ENCODE measurements at regions not wholly inside any gene's neighbourhood (a gene's known extent, or its start where the extent isn't known, plus 50 kb on each side); places are given as distances from the start of the nearest gene placed in this dataset.

DNA sequence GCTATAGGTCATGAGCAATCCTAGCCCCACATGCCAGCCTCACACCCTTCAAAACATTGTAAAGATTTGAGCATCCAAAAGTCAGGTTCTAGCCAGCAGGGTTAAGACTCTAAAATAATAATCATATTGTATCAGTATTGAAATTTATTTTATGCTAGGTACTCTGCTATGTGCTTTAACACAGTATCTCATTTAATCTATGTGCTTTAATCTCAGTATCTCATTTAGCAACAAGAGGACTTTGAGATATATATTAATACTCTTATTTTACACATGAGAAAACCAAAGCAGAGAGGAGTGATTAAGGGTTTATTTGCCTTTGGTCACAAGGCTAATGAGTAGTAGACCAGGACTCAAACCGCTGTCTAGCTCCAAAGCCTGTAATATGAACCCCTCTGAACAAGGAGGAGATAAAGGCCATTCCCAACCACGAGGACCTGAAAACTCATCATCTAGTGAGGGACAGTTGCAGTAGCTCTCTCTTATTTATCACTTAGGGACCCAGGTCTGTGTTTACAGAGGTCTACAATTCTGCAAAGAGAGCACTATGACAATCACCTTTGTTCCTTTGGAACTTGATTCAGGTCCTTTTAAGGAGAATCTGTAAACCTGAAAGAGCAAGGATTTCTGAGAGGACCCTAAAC lies 116.5 kb upstream of the SERTAD2 start:
- no peak for DNase-seq

DNA sequence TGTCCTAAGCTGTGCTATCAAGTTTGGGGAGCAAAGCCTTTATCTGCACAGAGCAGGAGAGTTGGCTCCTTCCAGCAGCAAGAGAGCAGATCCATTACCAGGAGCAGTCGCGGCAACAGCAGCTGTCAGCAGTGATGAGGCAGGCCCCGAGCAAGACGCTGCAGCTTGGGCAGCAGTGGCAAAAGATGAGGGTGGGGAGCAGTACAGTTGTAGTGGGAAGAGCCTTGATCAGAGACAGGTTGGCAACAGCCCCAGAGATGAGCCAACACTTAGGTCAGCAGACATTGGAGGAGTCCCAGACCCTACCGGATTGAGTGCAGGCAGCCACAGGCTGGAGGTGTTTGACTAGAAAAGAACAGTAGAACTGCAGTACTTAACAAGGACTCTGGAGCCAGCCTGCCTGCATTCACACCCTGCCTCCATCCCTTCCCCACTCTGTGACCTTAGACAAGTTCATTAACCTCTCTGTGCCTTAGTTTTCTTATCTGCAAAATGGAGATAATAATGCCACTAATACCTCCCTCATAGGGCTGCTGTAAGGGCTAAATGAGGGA lies 117.1 kb upstream of the SERTAD2 start:
- DNase-seq: no peak

DNA sequence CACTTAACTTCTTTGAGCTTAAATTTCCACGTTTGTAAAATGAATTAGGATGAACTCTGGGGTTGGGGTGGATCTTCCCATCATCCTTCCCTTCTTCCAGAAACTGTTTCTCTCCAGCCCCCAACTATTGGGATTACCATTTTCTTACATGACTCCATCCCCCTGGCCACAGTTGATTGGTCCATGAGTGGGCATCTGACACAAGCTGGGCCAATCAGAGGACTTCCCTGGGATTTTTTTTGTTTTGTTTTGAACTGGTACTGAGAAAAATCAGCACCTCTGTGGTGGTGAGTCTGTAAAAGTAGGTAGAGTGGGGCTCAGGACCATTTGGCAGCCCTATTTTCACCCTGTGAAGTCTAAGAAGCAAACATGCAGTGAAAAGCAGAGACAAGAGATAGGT lies 118.0 kb upstream of the SERTAD2 start:
- DNase-seq: no peak

DNA sequence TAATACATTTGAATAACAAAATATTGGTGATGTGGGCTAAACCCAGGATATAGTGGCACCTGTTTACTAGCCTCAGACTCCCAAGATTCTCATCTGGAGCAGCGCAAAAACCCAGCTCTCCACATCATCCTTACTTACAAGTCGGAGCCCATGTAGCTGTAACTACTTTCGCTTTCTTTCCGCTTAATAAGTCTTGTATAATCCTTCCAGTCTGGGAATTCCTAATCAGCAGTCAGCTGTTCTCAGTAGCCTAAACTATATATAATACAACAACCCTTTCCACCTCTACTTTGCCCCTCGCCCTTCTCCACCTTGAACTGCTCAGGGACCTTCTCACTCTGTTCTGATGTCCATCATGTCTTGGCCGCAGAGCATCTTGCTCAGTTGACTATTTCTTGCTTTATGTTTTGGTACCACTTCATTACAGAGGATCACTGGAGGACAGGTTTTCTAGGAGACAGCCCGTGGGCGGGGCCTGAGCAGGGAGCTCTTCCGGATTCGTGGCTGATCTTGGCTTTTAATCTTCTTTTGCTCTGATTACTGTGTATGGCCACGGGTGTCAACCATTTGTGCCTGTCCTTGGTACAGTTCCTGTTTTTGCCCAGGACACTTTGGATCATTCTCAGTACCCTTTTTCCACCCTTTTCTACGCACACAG lies 119.9 kb upstream of the SERTAD2 start:
- no peak for DNase-seq

DNA sequence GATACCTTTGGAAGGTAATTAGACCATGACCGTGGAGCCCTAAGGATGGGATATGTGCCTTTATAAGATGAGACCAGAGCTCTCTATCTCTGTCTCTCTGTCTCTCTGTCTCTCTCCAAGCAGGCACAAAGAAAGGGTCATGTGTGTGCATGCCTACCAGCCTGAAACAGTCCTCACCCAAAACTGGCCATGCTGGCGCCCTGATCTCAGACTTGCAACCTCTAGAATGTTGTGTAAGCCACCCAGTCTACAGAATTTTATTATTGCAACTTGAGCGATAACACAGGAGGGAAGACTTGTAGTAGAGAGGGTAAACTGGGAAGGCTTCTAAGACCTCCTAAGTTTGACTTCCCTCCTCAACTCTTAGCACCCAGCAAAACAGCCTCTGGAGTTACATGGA lies 124.1 kb upstream of the SERTAD2 start:
- no peak for DNase-seq

DNA sequence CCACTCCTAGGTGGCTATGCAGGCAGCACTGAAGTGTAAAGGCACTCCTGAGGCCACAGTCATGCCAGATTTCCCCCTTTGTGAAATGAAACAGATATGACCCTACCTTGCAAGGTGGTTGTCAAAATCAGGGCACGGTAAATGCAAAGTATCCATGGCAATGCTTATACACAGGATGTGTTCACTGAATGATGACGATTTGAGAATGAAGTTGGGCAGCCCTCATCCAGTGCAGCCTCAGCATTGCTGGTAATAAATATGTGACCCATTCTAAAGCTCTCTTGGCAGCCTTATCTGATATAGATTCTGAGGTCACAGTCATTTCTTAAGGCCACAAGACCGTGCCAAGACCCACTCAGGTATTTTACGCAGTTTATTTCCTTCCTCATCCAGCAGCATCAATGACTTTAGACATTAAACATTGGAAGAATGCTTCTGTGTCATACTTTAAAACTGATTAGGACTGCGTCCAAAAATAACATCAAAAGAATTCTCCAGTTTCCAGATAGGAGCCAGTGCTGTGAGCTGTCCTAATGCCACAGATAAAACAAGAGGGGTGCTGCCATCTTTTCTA lies 125.5 kb upstream of the SERTAD2 start:
- DNase-seq: no peak

DNA sequence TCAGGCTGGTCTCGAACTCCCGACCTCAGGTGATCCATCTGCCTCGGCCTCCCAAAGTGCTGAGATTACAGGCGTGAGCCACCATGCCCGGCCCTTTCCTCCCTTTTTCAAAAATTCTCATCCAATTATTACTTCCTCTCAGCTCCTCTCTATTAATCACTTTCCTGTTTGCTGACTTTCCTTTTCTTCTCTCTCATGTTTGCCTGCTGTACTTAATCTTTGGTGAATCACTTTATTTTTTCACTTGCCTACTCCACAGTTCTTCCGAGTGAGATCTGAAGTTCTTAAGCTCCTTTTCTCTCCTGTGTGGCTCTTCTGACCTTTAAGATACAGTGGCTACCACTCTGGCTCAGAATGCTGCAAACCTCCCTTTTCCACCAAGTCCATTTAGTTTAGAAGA lies 126.3 kb upstream of the SERTAD2 start:
- no peak for DNase-seq

DNA sequence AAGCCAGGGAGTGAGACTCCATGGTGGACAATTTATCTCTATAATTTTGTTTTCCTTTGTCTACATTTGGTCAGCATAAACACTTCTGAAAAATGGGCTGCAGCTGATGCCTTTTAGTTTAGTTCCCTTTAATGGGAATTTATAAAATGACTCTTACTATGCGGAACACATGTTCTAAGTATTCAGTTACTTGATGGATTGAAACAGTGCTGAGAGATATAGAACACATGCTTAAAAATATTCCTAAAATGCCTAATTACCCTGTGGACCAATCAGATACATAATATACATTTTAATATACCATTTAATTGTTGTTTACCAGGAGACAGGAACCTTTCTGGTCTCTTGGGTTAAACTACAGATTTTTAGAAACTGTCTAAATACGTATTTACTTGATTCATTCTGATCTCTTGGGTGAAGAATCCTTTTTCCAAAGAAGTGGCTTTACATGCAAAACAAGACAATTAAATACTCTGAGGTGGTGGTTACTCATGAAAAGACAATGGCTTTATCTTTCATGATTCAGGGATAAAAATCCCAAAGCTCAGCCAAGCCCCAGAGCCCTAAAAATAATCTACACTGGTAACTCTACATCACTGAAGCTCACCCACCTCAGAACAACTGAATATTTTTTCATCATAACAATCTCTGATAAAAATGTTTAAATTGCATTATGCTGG lies 128.1 kb upstream of the SERTAD2 start:
- no peak for DNase-seq

DNA sequence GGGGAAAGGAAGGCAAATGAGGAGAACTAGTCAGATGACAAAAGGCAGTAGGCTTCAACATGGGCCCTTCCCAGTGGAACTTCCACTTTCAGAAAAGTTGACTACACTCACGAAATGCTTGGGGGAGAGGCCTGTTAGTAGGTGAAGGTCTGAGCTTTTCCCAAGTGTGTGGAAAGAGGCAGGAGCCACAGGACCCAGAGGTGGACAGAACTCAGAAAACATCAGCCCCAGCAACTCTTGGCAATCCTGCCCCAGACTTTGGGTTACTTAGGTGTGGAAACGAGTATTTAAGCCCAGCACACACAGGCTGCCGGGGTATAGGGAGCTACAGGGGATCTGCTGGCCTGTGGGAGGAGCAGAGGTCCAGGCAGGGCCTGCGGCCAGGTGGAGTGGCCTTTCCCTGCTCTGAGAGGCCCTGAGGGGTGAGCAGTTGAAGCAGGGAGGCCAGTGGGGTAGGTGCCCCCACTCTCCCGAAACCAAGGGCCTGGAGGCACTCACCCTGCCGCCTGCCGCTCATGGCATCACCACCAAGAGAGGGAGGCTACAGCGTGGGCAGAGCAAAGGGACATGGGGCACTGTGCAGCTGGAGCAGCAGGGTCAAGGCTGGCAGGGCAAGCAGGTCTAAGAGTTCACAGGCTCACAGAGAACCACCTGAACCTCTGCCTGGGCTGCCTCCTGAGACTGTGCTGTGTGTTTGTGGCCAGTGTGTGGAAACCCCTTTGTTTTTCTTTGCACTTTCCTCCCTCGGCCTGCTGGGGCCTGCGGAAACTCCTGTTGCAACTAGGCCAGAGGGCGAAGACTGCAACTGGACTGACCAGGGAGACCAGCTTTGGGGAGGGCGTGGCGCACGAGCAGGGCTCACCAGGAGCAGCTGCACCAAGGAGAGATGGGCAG lies 130.7 kb upstream of the SERTAD2 start:
- no peak for DNase-seq

DNA sequence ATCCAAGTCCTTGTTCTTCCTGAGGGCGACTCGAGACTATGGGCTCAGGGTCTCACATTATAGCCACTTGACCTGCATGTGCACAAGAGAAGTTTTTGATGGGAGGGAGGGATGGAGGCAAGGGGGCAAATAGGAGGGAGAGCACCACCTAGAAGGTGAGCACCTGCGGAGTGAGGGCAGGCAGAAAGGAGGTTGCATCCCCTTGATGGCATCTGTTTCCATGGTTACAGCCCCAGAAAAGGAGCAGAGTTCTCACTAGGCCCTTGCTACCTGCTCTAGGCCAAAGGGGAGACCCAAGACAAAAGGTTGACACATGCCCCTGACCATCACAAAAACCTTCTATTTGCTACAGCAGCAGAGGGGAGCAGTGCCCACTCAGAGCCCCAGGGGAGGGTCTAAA lies 131.5 kb upstream of the SERTAD2 start:
- no peak for DNase-seq

DNA sequence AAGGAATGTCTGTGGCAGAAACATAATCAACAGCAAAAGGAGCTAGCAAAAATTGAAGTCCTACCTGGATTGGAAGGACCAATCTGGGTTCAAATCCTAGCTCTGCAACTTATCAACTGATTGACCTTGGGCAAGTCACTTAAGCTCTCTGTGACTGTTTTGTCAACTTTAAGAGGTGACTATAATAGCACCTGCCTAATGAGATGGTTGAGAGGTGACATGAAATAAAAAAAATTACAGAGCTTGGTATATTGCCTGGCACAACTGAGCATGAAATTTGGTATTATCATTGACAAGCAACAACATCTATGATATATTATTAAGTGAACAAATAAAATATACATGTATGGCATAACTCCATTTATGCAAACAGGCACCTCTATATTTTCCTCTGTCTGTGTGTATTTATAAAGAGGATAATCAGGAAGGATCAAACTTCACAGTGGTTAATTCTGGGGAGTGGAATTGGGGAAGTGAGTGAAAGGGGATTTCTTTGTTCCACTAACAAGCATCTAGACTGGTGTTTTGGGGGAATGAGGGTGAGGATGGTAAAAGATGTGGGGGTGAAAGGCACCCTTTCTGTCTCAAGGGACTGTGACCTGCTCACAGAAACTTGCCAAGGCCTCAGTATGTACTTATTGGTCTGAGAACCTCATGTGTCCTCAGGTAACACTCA lies 132.8 kb upstream of the SERTAD2 start:
- DNase-seq: no peak

DNA sequence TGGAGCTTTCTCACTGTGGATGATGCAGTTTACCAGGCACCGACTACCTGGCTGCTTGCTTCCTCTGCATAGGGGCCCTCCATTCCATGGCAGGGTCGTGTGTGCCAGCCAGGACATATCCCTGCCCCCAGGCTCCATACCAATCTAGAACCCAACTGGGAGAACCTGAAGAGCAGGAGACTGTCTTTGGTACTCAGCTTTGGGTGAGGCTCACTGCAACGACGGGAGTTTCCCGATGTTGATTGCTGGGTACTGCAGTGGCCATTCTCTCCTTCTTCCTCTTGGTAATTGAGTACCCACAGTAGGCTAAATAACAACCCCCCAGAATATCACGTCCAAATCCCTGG lies 133.3 kb upstream of the SERTAD2 start:
- DNase-seq: no peak

DNA sequence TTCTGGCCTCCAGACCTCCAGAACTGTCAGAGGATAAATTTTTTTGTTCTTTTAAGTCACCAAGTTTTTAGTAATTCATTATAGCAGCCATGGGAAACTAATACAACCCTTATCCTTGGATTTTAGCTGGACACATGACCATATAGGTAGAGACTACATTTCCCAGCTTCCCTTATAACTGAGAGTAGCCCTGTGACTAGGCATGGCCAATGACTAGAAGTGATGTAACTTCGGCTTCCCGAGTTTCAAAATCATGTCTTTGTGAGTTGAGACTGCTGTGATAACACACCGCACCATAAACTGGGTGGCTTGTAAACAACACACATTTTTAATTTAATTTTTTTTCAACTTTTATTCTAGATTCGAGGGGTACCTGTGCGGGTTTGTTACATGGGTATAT lies 134.0 kb upstream of the SERTAD2 start:
- no peak for DNase-seq

DNA sequence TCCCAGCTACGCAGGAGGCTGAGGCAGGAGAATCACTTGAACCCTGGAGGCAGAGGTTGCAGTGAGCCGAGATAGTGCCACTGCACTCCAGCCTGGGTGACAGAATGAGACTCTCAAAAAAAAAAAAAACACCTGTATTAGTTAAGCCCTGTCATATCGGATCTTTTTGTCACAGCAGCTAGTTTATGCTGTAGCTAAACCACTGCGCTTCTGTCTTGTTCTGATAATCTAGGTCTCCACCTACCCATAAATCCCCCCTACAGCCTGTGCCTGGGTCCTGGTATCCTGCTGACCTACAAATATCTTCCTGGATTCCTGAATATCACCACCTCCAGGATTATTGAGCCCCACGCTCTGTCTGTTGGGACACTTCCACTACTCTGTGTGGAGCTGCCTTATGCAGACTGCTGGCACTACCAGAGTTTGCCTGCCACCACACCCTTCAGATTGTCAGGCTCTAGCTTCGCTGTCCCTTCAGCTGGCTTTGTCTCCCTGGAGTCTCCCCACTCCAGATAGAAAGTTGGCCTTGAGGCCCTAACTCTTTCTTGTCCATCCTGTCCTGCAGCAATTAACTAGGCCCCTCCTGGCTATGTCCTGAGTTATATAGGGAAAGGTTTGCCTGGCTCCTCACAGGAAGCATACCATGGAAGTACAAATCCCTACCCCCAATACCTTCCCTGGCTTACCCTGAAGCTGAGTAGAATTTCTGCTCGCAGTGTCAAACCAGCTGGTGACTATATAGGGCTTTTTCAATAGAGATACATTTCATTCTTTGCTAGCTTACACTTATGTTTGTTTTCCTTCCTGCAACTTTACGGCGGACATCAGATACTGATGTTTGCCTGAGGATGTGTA lies 136.0 kb upstream of the SERTAD2 start:
- DNase-seq: no peak

DNA sequence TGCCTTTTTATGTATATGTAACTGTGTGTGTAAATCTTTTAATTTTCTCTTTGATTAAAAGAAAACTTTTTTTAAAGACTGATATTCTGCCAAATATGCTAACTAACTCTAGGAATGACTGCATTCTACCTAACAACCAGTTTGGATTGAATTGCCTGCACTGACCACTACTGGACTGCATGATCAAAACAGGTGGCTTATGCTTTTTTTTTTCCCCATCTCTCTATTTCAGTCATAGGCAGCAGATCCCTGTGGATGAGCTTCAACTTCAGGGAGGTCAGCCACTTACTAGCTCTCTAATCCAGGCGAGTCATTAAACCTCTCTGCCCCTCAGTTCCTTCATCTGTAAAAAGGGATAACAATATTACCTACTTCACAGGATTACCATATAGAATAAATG lies 138.6 kb upstream of the SERTAD2 start:
- DNase-seq: no peak

DNA sequence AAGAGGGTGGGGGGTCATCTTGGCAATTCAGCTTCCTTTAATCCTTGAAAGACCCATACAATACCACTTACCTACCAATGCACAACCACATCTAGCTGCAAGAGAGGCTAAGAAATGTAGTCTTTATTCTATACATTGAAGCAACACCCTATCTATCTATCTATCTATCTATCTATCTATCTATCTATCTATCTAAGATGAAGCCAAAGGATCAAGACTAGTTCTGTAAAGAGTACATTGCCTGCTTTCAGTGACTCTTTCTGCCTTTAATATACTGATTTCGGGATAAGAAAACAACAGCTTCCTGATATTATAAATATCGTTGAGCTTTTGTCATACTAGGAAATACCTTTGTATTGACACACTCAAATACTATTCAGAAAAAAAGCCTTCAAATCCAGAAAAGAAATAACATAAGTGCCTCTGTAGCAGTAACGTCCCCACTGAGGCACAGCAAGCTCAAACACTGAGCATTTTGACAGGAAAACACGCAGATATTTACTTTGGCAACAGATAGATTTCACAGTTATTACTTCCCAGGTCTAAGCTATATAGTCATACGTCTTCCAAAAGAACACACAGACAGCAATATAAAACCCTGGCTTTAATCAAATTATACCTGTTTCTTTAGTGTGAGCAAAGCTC lies 139.4 kb upstream of the SERTAD2 start:
- DNase-seq: no peak

DNA sequence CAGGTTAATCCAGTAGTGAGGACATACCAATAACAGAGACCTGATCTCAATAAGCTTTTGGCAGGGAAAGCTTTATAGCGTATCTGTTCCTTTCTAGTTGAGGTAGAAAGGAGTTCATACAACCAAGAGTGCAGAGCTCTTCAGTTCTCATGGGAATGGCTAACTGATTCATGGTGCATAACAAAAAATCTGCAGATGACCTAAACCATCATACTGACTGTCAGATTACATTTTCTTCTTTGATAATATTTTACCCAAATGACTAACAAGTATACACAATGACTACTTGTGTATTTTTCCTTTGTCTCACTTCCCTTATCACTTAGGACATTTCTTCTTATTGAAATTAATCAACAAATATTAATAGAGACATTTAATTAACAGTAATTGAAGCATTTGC lies 140.0 kb upstream of the SERTAD2 start:
- no peak for DNase-seq

DNA sequence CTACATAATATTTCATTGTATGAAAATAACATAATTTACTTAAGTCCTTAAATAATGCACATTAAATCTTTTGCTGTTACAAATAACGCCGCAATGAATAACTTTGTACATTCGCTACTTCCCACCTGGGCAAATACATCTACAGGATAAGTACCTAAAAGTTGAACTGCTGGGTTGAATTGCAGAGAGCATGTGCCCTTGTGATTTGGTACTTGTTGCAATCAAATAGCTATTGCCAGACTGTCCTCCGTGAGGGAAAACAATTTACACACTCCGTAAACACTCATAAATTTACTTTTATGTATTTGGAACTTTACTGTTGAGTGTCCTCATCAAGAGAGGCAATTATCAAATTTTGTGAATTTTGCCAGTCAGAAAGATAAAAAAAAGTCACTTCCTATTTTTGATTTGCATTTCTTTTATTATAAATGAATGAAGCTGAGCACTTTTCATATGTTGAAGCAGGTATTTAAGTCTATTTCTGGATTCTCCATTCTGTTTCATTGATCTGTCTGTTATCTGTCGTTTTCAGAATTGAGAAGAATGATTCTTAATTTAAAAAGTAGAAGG lies 140.8 kb upstream of the SERTAD2 start:
- DNase-seq: no peak

DNA sequence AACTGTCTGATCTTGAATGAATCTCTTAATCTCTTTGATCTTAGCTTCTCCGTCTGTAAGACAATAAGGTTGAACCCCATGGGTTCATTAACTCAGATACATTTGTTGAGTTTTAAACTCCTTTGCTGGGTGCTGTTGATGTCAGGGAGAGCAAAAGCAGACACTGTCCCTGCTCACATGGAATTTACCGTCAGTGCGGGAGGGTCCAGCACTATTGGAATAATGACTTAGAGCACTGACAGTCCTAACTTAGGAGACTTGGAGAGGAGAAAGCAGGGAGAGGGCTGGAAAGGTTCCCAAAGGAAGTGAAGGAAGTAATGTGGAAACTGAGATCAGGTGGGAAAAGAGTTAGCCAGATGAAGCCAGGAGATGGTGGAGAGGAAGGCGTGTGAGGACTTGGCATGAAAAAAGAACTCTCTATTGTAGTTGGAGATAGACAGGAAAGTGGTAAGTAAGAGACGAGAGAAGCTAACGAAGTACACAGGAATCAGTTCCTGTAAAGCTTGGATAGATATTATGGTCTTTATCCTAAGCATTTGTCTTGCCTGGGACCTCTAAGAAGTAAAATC lies 141.4 kb upstream of the SERTAD2 start:
- no peak for DNase-seq

DNA sequence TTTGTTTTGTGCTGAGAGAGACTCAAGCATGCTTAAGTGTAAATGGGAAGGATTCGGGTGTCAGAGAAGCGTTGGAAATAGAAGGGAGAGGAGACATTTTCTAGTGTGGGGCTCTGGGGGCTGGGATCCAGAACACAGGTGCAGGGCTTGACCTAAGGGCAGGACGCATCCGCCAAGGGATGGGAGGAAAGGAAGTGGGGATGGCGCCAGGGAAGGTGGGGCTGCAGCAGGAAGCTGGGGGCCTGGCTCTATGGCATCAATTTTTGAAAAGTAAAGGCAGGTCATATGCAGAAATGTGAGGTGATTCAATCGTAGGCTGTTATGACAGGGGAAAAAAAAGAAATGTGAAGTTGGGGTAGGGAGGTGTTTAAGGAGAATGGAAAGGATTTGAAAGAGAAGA lies 143.2 kb upstream of the SERTAD2 start:
- no peak for DNase-seq

Measured in COR-L47 (cell line).